NCI-H446 treated with DMSO at 0.1 percent for 48 hours (cell line): ENCODE measurements at regions not wholly inside any gene's neighbourhood (a gene's known extent, or its start where the extent isn't known, plus 50 kb on each side); places are given as distances from the start of the nearest gene placed in this dataset.
A peak's percentile ranks its signal among the peaks of the same experiment; 100 is the strongest.

Experiments
- DNase-seq: peaks from one replicate; lab custom pipeline; 2025; lab: John Stamatoyannopoulos, UW

DNA sequence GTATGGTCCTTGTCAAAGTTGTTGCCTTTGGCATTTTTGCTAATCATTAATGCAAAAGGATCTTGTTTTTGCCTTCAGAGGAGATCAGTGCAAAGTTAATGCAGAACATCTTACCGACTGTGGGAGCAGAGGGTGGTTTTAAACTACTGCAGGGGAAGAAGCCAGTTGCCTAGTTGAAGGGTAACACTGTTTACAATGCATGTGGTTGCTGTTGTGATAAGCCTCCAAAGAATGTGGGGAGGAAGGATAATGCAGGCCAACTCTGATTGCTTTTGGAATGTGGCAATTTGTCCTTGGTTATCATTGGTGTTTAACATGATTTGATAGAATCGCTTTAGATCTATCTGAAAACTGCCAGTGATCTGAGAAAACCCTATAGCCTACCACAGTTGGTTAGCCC lies 204.3 kb upstream of the TLL1 start:
- no peak for DNase-seq

DNA sequence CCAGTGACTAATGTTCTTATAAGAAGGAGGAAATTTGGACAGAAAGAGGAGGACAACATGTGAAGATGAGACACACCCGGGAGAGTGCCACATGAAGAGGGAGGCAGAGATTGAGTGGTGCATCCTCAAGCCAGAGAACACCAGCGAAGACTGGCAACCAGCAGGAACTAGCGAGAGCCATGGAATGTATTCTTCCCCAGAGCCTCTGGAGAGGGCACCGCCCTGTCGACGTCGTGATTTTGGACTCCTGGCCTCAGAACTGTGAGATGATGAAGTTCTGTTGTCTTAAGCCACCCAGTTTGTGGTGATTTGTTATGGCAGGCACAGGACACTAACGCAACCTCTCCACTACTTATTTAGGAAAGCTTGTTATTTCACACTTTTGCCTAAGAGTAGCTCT lies 196.0 kb upstream of the TLL1 start:
- no peak for DNase-seq

DNA sequence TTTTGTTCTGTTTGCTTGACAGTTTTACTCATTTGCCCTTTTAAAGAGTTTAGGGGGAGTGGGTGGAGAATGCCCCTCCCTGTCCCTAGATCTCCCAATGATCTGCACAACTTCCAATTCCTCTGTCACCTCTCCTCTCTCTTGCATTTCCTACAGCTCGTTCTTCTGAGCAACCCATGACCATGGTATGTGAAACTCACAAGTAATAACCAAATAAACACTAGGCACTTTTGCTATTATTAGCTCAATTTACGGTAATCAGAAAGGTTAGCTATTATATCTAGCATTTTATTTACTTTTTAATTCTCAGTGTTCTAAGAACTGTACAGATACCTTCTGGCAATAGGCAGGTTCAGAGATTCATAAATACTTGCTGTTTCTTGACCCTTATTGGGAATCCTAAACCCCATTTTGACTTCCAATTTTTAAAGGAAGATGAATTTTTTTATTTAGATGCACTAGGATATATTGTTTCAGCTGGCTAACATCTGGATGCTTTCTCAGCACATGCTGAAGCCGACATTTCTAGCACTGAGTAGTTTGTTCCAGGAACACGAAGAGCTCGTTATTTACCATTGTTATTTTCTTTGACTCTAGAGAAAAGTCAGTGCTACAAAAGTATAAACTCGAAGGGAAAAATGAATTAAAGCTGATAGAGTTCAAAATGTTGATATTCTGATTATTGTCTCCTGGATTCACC lies 194.7 kb upstream of the TLL1 start:
- DNase-seq: no peak

DNA sequence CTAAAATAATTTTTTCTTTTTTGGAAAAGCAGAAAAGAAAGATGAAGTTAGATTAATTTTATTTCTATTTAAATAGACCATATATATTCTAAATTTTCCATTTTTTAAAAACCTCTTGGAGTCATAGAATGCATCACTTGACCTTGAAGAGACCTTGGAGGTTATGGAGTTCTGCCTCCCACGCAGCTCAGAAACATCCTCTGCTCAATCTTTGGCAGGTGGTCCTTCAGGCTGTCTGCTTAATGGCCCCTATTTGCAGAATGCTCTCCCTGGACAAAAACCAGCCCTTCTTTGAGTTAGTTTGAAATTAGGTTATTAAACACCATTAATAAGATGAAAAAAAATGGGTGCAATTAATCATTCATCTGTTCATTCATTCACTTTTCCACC lies 194.1 kb upstream of the TLL1 start:
- no peak for DNase-seq

DNA sequence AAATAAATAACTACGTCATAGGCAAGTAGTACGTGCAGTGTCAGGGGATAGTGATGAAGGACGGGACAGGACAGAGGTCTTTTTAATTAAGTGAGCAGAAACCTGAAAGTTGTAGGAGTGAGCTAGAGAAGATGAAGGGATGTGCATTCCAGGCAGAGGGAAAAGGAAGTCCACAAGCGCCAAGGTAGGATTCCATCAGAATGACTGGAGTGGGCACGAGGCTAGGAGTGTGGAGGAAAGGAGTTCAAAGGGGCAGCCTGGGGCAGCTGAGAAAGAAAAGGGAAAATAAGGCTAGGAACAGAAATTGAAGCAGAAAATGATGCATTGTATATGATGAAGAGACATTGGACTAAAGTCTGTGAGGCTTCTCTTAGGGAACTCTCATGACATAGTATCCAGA lies 192.2 kb upstream of the TLL1 start:
- DNase-seq: no peak

DNA sequence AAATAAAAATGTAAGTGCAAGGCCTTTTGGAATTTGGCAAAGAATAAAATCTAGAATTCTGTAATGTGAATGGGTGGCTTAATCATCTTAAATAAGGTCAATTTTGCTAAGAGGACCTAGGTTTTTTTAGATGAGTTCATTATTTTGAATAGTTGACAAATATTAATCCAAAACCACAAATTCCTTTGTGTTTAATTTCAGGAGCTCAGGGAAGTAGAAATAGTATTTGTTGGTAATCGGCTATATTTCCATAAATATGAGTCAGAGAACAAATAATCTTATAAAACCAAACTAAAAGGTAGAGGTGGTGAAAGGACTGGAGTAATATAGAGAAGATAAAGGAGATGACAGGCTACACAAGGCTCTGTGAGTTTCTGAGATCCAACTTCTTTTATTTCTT lies 190.4 kb upstream of the TLL1 start:
- no peak for DNase-seq

DNA sequence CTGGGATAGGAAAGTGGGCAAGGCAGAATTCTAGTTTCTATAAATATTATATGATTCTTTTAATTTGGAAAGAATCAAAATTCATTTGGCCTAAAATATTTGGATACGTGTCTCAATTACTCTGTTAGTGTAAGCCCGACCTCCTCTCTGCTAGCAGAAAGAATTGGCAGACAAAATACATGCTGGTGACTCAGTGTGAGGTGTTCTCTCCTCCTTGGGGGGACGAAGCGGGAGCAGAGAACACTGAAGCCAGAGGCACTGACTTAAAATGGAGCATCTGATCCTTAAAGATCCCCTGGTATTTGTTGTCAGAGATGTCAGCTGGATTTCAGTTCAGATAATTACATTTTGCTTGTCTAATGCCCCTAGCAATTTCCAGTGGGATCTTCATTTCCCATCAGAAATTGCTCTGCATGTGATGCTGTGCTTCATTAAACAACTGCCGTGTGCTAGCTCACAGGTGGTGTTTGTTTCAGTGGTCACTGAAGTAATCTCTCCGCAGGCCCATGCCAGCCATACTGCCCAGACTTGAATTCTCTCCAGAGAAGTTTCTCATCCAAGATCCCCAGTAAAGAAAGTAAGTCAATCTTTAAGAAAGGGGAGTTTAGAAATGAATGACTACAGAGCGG lies 188.7 kb upstream of the TLL1 start:
- peak; percentile 17 for DNase-seq

DNA sequence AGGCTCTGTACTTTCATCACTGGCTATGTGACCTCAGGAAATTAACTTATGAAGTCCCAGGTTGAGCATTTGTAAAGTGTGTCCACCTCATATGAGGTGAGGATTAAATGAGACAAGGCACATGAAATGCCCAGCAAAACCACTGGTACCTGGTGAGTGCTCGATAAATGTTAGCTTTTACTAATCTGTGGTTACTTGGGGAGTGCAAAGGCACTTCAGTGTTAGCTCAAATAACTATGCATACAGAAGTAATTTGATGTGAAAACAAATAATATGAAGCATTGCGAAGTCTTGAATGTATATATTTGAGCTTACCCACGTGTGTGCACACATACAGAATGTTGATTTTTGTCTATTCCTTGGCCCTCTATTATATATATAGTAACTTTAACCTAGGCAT lies 186.3 kb upstream of the TLL1 start:
- no peak for DNase-seq

DNA sequence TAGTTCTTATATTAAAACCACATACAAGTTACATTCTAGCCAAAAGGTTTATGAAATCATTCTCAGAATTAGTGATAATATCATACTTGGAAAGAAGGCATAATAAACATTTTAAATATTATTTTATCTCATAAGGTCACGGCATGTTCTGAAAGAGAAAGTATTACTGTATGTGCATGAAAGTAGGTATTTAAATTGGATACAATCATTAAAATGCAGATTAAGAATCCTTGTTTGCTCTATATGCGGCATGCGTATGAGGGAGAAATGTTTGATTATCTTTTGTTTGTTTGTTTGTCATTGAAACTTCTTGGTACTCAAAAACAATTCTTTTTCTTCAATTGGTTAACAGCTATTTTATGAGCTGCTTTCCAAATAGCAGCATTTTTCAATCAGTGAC lies 183.9 kb upstream of the TLL1 start:
- no peak for DNase-seq

DNA sequence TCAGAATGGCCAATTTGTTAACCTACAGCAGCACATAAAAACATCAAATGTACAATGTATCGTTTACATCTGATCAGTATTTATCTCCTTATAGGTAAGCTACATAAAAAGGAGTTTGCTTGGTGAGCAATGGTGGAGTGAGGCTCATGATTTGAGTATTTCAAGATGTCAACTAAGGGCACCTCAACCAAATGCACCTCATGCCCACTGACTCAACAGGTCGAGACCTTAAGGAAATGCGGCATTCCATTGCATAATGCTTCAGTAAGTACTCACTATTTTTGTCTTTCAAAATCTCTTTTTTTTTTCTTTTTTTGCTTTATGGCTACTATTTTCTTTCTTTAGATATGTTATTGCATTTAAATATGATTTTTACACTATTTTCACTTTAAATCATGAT lies 181.0 kb upstream of the TLL1 start:
- no peak for DNase-seq

DNA sequence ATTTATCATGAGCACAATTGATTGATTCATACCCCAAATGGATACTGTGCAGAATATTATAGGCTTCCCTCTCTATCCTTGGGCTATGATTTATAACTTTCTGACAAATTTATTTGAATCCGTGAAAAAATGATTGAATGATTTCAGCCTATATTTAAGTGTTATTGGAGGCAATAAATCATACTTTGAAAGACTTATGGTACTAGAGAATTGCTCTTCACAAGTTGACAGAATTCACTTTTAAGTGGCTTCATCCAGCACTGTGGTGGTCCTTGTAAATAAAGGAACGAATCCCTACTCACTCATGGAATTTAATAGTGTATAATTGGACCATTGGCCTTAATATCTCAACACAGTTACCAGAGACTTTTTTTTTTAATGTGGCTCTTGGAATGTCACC lies 174.8 kb upstream of the TLL1 start:
- no peak for DNase-seq

DNA sequence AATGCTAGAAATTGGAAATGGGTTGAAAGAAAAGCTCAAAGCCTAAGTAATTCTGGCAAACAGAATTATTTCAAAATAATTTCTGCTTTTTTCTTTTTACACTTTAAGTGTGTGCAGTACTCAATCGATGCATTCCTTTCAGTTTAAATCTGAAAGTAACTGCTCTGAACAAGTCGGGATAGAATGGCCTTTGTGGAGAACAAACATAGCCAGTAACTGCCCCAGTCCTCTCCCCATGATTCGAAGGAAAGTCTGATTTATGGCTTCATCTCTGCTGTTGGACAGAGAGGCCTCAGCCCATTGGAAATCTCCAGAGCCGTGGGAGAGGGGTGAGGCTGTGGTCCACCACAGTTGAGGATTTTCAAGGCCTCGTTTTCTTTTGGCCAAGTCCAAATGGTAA lies 174.0 kb upstream of the TLL1 start:
- no peak for DNase-seq

DNA sequence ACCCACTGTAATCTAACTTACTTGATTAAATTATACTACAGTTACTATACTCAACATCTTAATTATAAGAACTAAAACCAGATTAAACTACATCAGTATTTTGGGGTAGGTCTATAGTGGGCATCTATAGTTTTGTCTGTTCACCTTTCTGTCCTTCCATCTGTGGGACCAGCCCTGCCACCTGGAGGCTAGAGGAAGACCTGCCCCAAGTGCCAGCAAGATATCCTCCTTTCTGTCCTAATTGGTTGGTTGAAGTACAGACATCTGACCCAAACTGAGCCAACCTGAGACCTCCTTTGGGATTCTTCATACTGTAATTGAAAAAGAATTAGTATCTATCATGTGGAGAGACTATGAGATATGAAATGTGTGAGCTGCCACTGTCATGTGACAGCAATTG lies 172.2 kb upstream of the TLL1 start:
- no peak for DNase-seq

DNA sequence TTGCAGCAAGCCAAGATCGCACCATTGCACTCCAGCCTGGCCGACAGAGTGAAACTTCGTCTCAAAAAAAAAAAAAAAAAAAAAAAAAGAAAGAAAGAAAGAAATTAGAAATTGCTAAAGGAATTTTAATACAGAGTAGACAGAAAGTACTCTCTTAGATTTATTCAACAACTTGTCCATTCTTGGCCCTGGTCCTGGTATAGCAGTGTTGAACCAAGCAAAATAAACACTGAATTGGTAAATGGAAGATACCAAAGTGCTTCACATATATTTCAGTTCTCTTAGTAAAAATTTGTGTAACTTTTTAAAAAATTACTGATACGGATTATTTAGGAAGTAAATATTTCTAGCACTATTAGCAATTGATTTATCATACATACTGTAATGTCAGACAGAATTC lies 165.9 kb upstream of the TLL1 start:
- no peak for DNase-seq

DNA sequence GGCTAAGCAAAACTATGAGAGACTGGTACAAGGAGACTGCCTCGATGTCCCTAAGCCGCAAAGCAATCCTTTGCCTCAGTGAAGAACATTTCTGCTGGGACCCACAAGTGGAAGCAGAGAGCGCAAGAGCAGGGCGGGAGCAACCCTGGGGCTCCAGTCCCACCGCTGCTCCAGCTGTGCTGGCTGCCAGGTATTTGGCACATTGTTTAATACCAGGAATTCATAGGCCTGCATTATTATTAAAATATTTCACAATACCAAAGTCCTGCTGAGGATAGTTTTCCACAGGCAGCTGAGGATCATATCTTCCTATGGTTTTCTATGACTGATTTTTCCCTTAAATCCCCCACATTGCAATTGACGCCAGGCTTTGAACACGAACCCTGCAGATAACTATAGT lies 163.5 kb upstream of the TLL1 start:
- no peak for DNase-seq

DNA sequence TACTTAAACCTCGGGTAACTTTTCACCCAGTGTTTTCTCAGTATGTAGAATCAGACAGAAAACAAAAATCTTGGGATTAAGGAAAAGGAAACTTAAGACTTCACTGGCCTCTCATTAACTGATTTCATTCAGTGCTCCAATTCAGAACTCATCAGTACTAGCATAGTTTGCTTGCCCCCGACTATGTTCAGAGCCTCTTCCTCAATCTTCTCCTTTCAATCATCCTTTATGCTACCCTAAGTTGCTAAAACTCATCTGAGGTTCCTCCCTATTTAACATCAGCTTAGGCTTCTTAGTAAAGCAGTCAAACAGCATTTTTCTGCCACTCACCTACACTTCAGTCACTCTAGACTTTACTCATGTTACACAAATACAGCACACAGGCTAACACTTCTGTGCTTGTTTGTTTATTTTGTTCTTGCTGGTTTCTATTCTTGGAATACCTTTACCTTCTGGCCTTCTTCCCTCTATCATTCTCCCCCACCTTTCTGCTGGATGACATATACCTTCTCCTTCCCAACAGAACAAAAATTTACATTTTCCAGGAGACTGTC lies 163.0 kb upstream of the TLL1 start:
- DNase-seq: no peak

DNA sequence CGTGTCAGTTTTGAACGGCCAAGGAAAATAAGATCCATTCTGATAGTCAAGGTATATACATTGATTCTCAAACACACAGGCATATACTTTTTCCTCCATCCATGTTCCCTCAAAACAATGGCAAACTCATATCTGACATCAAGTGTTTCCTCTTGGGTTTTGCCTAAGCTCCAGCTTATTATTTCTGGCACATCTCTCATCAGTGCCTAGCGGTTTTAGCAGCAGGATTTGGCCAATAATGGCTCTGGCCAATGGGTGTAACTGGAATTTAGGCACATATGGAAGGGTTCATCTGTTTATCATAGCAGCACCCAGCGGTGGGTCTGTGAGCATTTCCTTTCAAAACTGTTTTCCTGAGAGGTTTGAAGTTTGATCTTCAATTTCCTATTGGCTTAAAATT lies 161.6 kb upstream of the TLL1 start:
- DNase-seq: peak; percentile 45

DNA sequence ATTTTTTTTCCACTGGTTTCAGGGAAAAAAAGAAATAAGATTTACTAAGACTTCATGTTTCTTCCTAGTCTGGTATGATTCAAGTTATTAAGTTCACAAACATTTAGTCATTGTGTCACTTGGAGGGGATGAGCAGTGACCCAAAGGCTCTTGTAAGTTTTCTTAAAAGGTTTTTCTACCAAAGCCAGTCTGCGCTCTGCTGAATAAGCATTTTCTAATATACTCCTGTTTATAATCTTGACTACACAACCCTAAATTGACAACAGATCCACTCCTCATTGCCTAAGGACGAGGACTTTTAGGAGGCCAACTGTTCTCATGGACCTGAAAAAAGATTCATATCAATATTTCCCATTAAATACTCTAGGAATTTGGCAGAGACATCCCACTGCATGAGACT lies 161.1 kb upstream of the TLL1 start:
- DNase-seq: no peak

DNA sequence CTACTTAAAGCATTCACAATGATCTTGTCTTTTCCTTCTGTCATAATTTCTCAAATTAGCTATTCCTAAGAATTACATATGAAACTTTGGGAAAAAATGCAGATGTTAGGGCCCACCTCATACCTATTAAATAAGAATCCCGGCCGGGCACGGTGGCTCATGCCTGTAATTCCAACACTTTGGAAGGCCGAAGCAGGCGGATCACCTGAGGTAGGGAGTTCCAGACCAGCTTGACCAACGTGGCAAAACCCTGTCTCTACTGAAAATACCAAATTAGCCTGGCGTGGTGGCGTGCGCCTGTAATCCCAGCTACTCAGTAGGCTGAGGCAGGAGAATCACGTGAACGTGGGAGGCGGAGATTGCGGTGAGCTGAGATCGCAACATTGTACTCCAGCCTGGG lies 158.4 kb upstream of the TLL1 start:
- no peak for DNase-seq

DNA sequence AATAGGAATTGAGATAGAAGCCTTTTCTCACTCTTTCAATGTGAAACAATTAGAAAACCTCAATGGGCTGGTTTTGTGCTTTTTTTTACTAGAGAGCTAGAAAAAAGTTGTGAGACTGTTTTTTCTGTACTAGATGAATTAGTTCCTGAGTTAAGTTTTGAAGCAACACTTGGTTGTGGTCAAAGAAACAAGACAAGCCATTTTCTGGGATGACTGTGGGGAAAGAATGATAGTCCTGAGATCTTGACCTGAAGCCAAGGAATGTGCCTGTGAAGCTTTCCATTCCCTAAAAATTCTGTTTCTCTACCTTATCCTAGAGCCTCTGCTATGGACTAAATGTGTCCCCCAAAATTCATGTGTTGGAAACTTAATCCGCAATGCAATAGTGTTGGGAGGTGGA lies 157.8 kb upstream of the TLL1 start:
- DNase-seq: no peak

DNA sequence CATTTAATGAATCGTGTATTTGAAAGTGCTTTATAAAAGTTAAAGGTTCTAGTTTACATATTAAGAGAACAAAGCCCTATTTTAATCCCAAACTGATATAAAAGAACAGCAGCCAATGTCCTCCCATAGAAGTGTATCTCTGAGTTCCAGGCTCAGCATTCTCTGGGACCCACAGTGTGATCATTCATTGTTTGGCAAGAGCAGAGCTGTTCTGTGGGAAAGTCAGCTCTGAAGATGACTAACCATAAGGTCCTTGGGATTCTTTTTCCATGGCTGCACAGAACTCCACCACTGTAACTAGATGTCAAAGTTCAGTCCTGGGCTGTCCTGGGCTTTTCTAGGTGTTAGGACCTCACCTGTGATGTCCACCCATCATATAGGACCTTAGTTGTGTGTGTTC lies 157.0 kb upstream of the TLL1 start:
- DNase-seq: no peak

DNA sequence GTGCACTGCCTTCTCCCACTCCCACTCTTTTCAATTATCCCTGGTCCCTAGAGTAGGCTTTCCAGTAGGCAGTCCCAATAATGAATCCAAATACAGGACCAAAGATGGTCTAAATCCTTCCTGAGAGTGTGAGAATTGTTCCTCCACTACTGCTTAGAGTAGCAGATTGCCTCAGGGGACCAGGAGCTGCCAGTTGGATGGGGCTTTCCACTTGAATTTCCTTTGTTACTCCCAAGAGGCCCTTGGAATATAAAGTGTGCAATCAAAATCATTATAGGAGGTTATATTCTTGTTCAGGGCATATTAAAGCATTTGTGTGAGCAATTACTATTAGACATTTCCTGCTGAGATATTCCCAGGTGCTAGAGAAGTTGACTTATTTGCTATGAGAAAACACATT lies 156.6 kb upstream of the TLL1 start:
- DNase-seq: no peak

DNA sequence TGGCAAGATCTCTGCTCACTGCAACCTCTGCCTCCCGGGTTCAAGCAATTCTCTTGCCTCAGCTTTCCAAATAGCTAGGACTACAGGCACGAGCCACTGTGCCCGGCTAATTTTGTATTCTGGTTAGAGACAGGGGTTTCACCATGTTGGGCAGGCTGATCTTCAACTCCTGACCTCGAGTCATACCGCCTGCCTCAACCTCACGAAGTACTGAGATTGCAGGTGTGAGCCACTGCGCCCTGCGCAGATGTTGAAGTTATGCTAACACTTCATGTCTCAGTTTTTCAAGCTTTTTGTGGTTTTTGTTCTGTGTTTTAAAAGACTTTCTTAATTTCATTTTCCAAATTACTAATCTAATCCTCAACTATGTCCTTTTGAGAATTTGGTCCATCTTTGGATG lies 154.4 kb upstream of the TLL1 start:
- DNase-seq: no peak
